Ishikawa (cell line): ENCODE measurements at regions not wholly inside any gene's neighbourhood (a gene's known extent, or its start where the extent isn't known, plus 50 kb on each side); places are given as distances from the start of the nearest gene placed in this dataset.

ENCODE experiments used
- CEBPB ChIP-seq: IDR thresholded peaks from 2 replicates; pipeline ENCODE4 v1.6.1; 2012
- CREB1 ChIP-seq: IDR thresholded peaks from 2 replicates; pipeline ENCODE4 v1.6.1; 2012; ENCODE audit warnings: low read depth
- EGR1 ChIP-seq: IDR thresholded peaks from 2 replicates; pipeline ENCODE4 v1.6.1; 2012
- EP300 ChIP-seq: IDR thresholded peaks from 2 replicates; pipeline ENCODE4 v1.6.1; 2012; ENCODE audit warnings: borderline replicate concordance
- FOXM1 ChIP-seq: IDR thresholded peaks from 2 replicates; pipeline ENCODE4 v1.6.1; 2012; ENCODE audit warnings: low read depth, borderline replicate concordance
- MAX ChIP-seq: IDR thresholded peaks from 2 replicates; pipeline ENCODE4 v1.6.1; 2012
- NFIC ChIP-seq: IDR thresholded peaks from 2 replicates; pipeline ENCODE4 v1.6.1; 2012
- RAD21 ChIP-seq: IDR thresholded peaks from 2 replicates; pipeline ENCODE4 v1.6.1; 2012; ENCODE audit warnings: low read depth
- REST ChIP-seq: IDR thresholded peaks from 2 replicates; pipeline ENCODE4 v1.6.1; 2012; ENCODE audit warnings: low read depth, mild to moderate bottlenecking
- TAF1 ChIP-seq: IDR thresholded peaks from 2 replicates; pipeline ENCODE4 v1.6.1; 2012; ENCODE audit warnings: low read depth, mild to moderate bottlenecking
- TCF12 ChIP-seq: IDR thresholded peaks from 2 replicates; pipeline ENCODE4 v1.6.1; 2012; ENCODE audit warnings: low read depth
- TEAD4 ChIP-seq: IDR thresholded peaks from 2 replicates; pipeline ENCODE4 v1.6.1; 2012
- USF1 ChIP-seq: IDR thresholded peaks from 2 replicates; pipeline ENCODE4 v1.6.1; 2012
- YY1 ChIP-seq: IDR thresholded peaks from 2 replicates; pipeline ENCODE4 v1.6.1; 2012; ENCODE audit warnings: low read depth
- ZBTB7A ChIP-seq: IDR thresholded peaks from 2 replicates; pipeline ENCODE4 v1.6.1; 2012; ENCODE audit warnings: low read depth

GRCh38 chr2:117481608-117482007 lies 332.9 kb upstream of the DDX18 start:
- no peak for TF ChIP-seq CEBPB
- no peak for TF ChIP-seq MAX
- no peak for TF ChIP-seq REST
- TF ChIP-seq YY1 = no peak
- no peak for TF ChIP-seq CREB1
- TF ChIP-seq TCF12 = no peak
- no peak for TF ChIP-seq EP300
- TF ChIP-seq EGR1 = no peak
- TF ChIP-seq FOXM1 = no peak
- no peak for TF ChIP-seq USF1
- no peak for TF ChIP-seq RAD21
- TF ChIP-seq TEAD4 = no peak
- TF ChIP-seq TAF1 = no peak
- TF ChIP-seq ZBTB7A = no peak

GRCh38 chr2:117485588-117485987 lies 328.9 kb upstream of the DDX18 start:
- no peak for TF ChIP-seq FOXM1

GRCh38 chr2:117486081-117486480 lies 328.4 kb upstream of the DDX18 start:
- TF ChIP-seq TEAD4 = no peak
- no peak for TF ChIP-seq MAX
- TF ChIP-seq ZBTB7A = no peak
- no peak for TF ChIP-seq FOXM1
- no peak for TF ChIP-seq CEBPB
- no peak for TF ChIP-seq CREB1
- TF ChIP-seq RAD21 = no peak
- no peak for TF ChIP-seq TAF1
- no peak for TF ChIP-seq NFIC
- no peak for TF ChIP-seq YY1
- TF ChIP-seq EP300 = no peak
- no peak for TF ChIP-seq USF1
- TF ChIP-seq TCF12 = no peak
- no peak for TF ChIP-seq EGR1
- no peak for TF ChIP-seq REST

- TF ChIP-seq FOXM1 (no peak), TEAD4 (no peak), NFIC (no peak), REST (no peak), EGR1 (no peak), TCF12 (no peak), RAD21 (no peak)
Observed at GRCh38 chr2:117492209-117492851, 322.2 kb upstream of the DDX18 start.

GRCh38 chr2:117500721-117501120 lies 313.8 kb upstream of the DDX18 start:
- no peak for TF ChIP-seq CREB1
- no peak for TF ChIP-seq REST
- TF ChIP-seq ZBTB7A = no peak
- TF ChIP-seq RAD21 = no peak
- no peak for TF ChIP-seq YY1
- TF ChIP-seq EGR1 = no peak
- TF ChIP-seq NFIC = no peak
